GM23338 (cell line): ENCODE measurements at regions not wholly inside any gene's neighbourhood (a gene's known extent, or its start where the extent isn't known, plus 50 kb on each side); places are given as distances from the start of the nearest gene placed in this dataset.

Source experiments
- ATAC-seq: fragments of 200-7000 bp; cut with Tn5 transposase; 3 replicates; pipeline ENCODE4 v1.9.1; 2020
- DNase-seq: peaks from one replicate; pipeline ENCODE4 v3.0.0-alpha.2; 2015; ENCODE audit warnings: low spot score
- H2AFZ ChIP-seq: fragments of 200-600 bp; sonication (generic); 2 replicates; pipeline ENCODE4 v1.8.0; 2016; ENCODE audit warnings: antibody characterized with exemption, mild to moderate bottlenecking, moderate library complexity
- H3F3A ChIP-seq: fragments of 200-600 bp; sonication (generic); replicated peaks from 2 replicates; pipeline ENCODE4 v1.8.0; 2017; ENCODE audit warnings: antibody characterized with exemption, mixed run types, low read depth
- H3K27ac ChIP-seq: fragments of 200-600 bp; sonication (generic); 2 replicates; pipeline ENCODE4 v1.6.1; 2016; ENCODE audit warnings: low read depth
- H3K27me3 ChIP-seq: fragments of 200-600 bp; sonication (generic); 2 replicates; pipeline ENCODE4 v1.8.0; 2016; ENCODE audit warnings: mild to moderate bottlenecking, mixed run types, moderate library complexity; ENCODE audit not compliant: insufficient read depth
- H3K36me3 ChIP-seq: fragments of 200-600 bp; sonication (generic); 2 replicates; pipeline ENCODE4 v1.8.0; 2016; ENCODE audit warnings: mild to moderate bottlenecking; ENCODE audit not compliant: insufficient read depth
- H3K4me1 ChIP-seq: fragments of 200-600 bp; sonication (generic); 2 replicates; pipeline ENCODE4 v1.8.0; 2016; ENCODE audit warnings: mild to moderate bottlenecking, moderate library complexity; ENCODE audit not compliant: insufficient read depth
- H3K4me2 ChIP-seq: fragments of 200-600 bp; sonication (generic); 2 replicates; pipeline ENCODE4 v1.7.1; 2017; ENCODE audit warnings: mixed run types
- H3K4me3 ChIP-seq: fragments of 200-600 bp; sonication (generic); 2 replicates; pipeline ENCODE4 v1.6.1; 2016; ENCODE audit warnings: mixed run types
- H3K79me2 ChIP-seq: fragments of 200-600 bp; sonication (generic); replicated peaks from 2 replicates; pipeline ENCODE4 v1.8.0; 2017; ENCODE audit warnings: mild to moderate bottlenecking; ENCODE audit not compliant: insufficient read depth
- H3K9me2 ChIP-seq: fragments of 200-600 bp; sonication (generic); 2 replicates; pipeline ENCODE4 v1.8.0; 2017; ENCODE audit not compliant: insufficient read depth
- H4K20me1 ChIP-seq: fragments of 200-600 bp; sonication (generic); replicated peaks from 2 replicates; pipeline ENCODE4 v1.8.0; 2017; ENCODE audit warnings: mild to moderate bottlenecking; ENCODE audit not compliant: insufficient read depth
- H3K27ac Mint-ChIP-seq: 2 replicates; pipeline ENCODE4 v1.8.0; 2020; ENCODE audit warnings: inconsistent platforms, mild to moderate bottlenecking, moderate library complexity, mixed read lengths
- H3K27me3 Mint-ChIP-seq: 3 replicates; pipeline ENCODE4 v1.8.0; 2022; ENCODE audit warnings: low read depth, mild to moderate bottlenecking, moderate library complexity, mixed read lengths, inconsistent platforms; ENCODE audit not compliant: insufficient read depth, poor library complexity
- H3K36me3 Mint-ChIP-seq: 3 replicates; pipeline ENCODE4 v1.8.0; 2021; ENCODE audit warnings: low read depth, mild to moderate bottlenecking, inconsistent platforms, moderate library complexity, mixed read lengths
- H3K4me1 Mint-ChIP-seq: 3 replicates; pipeline ENCODE4 v1.8.0; 2020; ENCODE audit warnings: mild to moderate bottlenecking, inconsistent platforms, mixed read lengths
- H3K4me3 Mint-ChIP-seq: 3 replicates; pipeline ENCODE4 v1.8.0; 2021; ENCODE audit warnings: moderate library complexity, mild to moderate bottlenecking, inconsistent platforms, mixed read lengths
- H3K9me3 Mint-ChIP-seq: 3 replicates; pipeline ENCODE4 v1.8.0; 2020; ENCODE audit warnings: moderate library complexity, mild to moderate bottlenecking, inconsistent platforms, mixed read lengths
- CREB1 ChIP-seq: fragments of 250-450 bp; sonication (Bioruptor Pico); IDR thresholded peaks from 2 replicates; pipeline ENCODE4 v1.5.0; 2020; ENCODE audit warnings: low read depth, mild to moderate bottlenecking, moderate library complexity
- EZH2phosphoT487 ChIP-seq: fragments of 200-600 bp; sonication (generic); IDR thresholded peaks from one replicate; pipeline ENCODE4 v1.8.1; 2018; ENCODE audit warnings: antibody characterized with exemption; ENCODE audit not compliant: unreplicated experiment
- POLR2AphosphoS5 ChIP-seq: IDR thresholded peaks from 2 replicates; pipeline ENCODE4 v1.6.1; 2016; ENCODE audit warnings: antibody characterized with exemption, low read depth
- STAT1 ChIP-seq: IDR thresholded peaks from one replicate; pipeline ENCODE4 v1.6.1; 2016; ENCODE audit warnings: antibody characterized with exemption; ENCODE audit not compliant: unreplicated experiment
- ZNF331 ChIP-seq: fragments of 250-450 bp; sonication (Bioruptor Pico); IDR thresholded peaks from 2 replicates; pipeline ENCODE4 v1.5.0; 2020; ENCODE audit warnings: low read depth, mild to moderate bottlenecking, moderate library complexity
- TF ChIP-seq, protein P1 (sequence below): fragments of 250-450 bp; sonication (Bioruptor Pico); IDR thresholded peaks from 2 replicates; pipeline ENCODE4 v1.5.0; 2020; ENCODE audit warnings: mild to moderate bottlenecking, moderate library complexity
- TF ChIP-seq, protein P2 (sequence below): IDR thresholded peaks from one replicate; pipeline ENCODE4 v1.6.1; 2018; ENCODE audit warnings: antibody characterized with exemption; ENCODE audit not compliant: unreplicated experiment
- TF ChIP-seq, protein P3 (sequence below): IDR thresholded peaks from 2 replicates; pipeline ENCODE4 v1.6.1; 2016; ENCODE audit warnings: antibody characterized with exemption

DNA sequence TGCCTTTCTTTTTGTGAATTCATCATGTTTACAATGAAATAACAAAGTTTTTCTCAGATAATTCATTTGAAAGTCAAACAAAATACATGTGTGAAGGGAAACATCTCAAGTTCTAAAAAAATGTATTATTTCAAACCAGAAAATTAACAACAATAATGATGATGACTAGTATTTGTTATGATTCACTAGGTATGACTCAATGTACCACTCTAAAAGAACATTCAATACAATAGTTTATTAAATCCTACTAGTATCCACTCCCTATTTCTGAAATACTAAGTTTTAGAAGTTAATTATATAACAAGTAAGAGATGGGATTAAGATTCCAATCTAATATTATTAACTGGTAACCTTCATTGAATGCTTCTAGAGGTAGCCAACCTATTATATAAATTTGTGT lies 1444.8 kb upstream of the CDH8 start:
- H3K4me3 Mint-ChIP-seq = no peak overlapping the region
- no peak for ATAC-seq

More for the DNA sequence above, 1444.8 kb upstream of the CDH8 start:
- DNase-seq = no peak
- no peaks in the 10 kb centered on the region for H3K9me3 Mint-ChIP-seq
- Histone ChIP-seq H3K27me3 (no peaks in the 10 kb centered on the region), H3K27ac (no peak overlapping the region), H4K20me1 (no peaks in the 10 kb centered on the region), H3F3A (no peaks in the 10 kb centered on the region), H3K36me3 (no peaks in the 10 kb centered on the region), H3K4me1 (no peaks in the 10 kb centered on the region), H3K4me2 (no peak overlapping the region), H3K79me2 (no peaks in the 10 kb centered on the region), H3K4me3 (no peak overlapping the region), H2AFZ (no peak overlapping the region), H3K9me2 (no peaks in the 10 kb centered on the region)
- no peaks in the 10 kb centered on the region for H3K4me1 Mint-ChIP-seq
- H3K27me3 Mint-ChIP-seq = no peaks in the 10 kb centered on the region
- no peak overlapping the region for H3K27ac Mint-ChIP-seq
- no peaks in the 10 kb centered on the region for H3K36me3 Mint-ChIP-seq
- TF ChIP-seq POLR2AphosphoS5 (no peak), CREB1 (no peak), STAT1 (no peak), EZH2phosphoT487 (no peak), ZNF331 (CRISPR knock-in tag) (no peak)
- TF ChIP-seq, protein P1, sequence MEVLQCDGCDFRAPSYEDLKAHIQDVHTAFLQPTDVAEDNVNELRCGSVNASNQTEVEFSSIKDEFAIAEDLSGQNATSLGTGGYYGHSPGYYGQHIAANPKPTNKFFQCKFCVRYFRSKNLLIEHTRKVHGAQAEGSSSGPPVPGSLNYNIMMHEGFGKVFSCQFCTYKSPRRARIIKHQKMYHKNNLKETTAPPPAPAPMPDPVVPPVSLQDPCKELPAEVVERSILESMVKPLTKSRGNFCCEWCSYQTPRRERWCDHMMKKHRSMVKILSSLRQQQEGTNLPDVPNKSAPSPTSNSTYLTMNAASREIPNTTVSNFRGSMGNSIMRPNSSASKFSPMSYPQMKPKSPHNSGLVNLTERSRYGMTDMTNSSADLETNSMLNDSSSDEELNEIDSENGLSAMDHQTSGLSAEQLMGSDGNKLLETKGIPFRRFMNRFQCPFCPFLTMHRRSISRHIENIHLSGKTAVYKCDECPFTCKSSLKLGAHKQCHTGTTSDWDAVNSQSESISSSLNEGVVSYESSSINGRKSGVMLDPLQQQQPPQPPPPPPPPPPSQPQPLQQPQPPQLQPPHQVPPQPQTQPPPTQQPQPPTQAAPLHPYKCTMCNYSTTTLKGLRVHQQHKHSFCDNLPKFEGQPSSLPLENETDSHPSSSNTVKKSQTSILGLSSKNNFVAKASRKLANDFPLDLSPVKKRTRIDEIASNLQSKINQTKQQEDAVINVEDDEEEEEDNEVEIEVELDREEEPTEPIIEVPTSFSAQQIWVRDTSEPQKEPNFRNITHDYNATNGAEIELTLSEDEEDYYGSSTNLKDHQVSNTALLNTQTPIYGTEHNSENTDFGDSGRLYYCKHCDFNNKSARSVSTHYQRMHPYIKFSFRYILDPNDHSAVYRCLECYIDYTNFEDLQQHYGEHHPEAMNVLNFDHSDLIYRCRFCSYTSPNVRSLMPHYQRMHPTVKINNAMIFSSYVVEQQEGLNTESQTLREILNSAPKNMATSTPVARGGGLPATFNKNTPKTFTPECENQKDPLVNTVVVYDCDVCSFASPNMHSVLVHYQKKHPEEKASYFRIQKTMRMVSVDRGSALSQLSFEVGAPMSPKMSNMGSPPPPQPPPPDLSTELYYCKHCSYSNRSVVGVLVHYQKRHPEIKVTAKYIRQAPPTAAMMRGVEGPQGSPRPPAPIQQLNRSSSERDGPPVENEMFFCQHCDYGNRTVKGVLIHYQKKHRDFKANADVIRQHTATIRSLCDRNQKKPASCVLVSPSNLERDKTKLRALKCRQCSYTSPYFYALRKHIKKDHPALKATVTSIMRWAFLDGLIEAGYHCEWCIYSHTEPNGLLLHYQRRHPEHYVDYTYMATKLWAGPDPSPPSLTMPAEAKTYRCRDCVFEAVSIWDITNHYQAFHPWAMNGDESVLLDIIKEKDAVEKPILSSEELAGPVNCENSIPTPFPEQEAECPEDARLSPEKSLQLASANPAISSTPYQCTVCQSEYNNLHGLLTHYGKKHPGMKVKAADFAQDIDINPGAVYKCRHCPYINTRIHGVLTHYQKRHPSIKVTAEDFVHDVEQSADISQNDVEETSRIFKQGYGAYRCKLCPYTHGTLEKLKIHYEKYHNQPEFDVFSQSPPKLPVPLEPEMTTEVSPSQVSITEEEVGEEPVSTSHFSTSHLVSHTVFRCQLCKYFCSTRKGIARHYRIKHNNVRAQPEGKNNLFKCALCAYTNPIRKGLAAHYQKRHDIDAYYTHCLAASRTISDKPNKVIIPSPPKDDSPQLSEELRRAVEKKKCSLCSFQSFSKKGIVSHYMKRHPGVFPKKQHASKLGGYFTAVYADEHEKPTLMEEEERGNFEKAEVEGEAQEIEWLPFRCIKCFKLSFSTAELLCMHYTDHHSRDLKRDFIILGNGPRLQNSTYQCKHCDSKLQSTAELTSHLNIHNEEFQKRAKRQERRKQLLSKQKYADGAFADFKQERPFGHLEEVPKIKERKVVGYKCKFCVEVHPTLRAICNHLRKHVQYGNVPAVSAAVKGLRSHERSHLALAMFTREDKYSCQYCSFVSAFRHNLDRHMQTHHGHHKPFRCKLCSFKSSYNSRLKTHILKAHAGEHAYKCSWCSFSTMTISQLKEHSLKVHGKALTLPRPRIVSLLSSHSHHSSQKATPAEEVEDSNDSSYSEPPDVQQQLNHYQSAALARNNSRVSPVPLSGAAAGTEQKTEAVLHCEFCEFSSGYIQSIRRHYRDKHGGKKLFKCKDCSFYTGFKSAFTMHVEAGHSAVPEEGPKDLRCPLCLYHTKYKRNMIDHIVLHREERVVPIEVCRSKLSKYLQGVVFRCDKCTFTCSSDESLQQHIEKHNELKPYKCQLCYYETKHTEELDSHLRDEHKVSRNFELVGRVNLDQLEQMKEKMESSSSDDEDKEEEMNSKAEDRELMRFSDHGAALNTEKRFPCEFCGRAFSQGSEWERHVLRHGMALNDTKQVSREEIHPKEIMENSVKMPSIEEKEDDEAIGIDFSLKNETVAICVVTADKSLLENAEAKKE (CRISPR knock-in tag) = no peak
- TF ChIP-seq, protein P2, sequence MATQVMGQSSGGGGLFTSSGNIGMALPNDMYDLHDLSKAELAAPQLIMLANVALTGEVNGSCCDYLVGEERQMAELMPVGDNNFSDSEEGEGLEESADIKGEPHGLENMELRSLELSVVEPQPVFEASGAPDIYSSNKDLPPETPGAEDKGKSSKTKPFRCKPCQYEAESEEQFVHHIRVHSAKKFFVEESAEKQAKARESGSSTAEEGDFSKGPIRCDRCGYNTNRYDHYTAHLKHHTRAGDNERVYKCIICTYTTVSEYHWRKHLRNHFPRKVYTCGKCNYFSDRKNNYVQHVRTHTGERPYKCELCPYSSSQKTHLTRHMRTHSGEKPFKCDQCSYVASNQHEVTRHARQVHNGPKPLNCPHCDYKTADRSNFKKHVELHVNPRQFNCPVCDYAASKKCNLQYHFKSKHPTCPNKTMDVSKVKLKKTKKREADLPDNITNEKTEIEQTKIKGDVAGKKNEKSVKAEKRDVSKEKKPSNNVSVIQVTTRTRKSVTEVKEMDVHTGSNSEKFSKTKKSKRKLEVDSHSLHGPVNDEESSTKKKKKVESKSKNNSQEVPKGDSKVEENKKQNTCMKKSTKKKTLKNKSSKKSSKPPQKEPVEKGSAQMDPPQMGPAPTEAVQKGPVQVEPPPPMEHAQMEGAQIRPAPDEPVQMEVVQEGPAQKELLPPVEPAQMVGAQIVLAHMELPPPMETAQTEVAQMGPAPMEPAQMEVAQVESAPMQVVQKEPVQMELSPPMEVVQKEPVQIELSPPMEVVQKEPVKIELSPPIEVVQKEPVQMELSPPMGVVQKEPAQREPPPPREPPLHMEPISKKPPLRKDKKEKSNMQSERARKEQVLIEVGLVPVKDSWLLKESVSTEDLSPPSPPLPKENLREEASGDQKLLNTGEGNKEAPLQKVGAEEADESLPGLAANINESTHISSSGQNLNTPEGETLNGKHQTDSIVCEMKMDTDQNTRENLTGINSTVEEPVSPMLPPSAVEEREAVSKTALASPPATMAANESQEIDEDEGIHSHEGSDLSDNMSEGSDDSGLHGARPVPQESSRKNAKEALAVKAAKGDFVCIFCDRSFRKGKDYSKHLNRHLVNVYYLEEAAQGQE = no peak
- TF ChIP-seq, protein P3, sequence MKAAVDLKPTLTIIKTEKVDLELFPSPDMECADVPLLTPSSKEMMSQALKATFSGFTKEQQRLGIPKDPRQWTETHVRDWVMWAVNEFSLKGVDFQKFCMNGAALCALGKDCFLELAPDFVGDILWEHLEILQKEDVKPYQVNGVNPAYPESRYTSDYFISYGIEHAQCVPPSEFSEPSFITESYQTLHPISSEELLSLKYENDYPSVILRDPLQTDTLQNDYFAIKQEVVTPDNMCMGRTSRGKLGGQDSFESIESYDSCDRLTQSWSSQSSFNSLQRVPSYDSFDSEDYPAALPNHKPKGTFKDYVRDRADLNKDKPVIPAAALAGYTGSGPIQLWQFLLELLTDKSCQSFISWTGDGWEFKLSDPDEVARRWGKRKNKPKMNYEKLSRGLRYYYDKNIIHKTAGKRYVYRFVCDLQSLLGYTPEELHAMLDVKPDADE = no peak
